PC-9 (cell line): ENCODE measurements at regions not wholly inside any gene's neighbourhood (a gene's known extent, or its start where the extent isn't known, plus 50 kb on each side); places are given as distances from the start of the nearest gene placed in this dataset.

Experiments used
- BruUV-seq: library from RNA; stranded (reverse); fragments of 400-500 nt; replicated peaks from 2 replicates; lab custom pipeline; 2021; lab: Mats Ljungman, UMichigan
- CTCF ChIA-PET: fragments of 300-600 bp; sonication (Branson Sonifier 250); formaldehyde crosslinking; loops from one replicate; lab custom pipeline; 2022; ENCODE audit warnings: antibody characterized with exemption; lab: Charles Lee
- POLR2A ChIA-PET: fragments of 300-600 bp; sonication (Branson Sonifier 250); formaldehyde crosslinking; loops from one replicate; lab custom pipeline; 2022; ENCODE audit warnings: antibody characterized with exemption; ENCODE audit not compliant: unreplicated experiment; lab: Charles Lee
- DNase-seq, 2 experiments: peaks; one replicate each; pipeline versions ENCODE4 v3.0.0 to v3.0.0-alpha.2; 2015 to 2022; ENCODE audit warnings: mixed read lengths in 1 of 2
- H2AFZ ChIP-seq: fragments of 200-600 bp; sonication (generic); 2 replicates; pipeline ENCODE4 v1.8.1; 2017; ENCODE audit warnings: antibody characterized with exemption
- H3F3A ChIP-seq: fragments of 200-600 bp; sonication (generic); 2 replicates; pipeline ENCODE4 v1.8.1; 2017; ENCODE audit warnings: antibody characterized with exemption, mild to moderate bottlenecking, low read depth; ENCODE audit not compliant: insufficient read depth
- H3K27ac ChIP-seq: fragments of 200-600 bp; sonication (generic); 2 replicates; pipeline ENCODE4 v1.6.1; 2016; ENCODE audit warnings: mixed run types
- H3K27me3 ChIP-seq: fragments of 200-600 bp; sonication (generic); 2 replicates; pipeline ENCODE4 v1.6.1; 2016; ENCODE audit warnings: low read depth, mixed run types; ENCODE audit not compliant: insufficient read depth
- H3K36me3 ChIP-seq: fragments of 200-600 bp; sonication (generic); 2 replicates; pipeline ENCODE4 v1.6.1; 2016; ENCODE audit warnings: low read depth, mixed run types
- H3K4me1 ChIP-seq: fragments of 200-600 bp; sonication (generic); replicated peaks from 2 replicates; pipeline ENCODE4 v1.6.1; 2016; ENCODE audit warnings: mixed run types; ENCODE audit not compliant: insufficient read depth
- H3K4me2 ChIP-seq: fragments of 200-600 bp; sonication (generic); 2 replicates; pipeline ENCODE4 v1.6.1; 2017; ENCODE audit warnings: mixed run types
- H3K4me3 ChIP-seq: fragments of 200-600 bp; sonication (generic); 2 replicates; pipeline ENCODE4 v1.6.1; 2016; ENCODE audit warnings: mixed run types
- H3K79me2 ChIP-seq: fragments of 200-600 bp; sonication (generic); 2 replicates; pipeline ENCODE4 v1.6.1; 2017; ENCODE audit warnings: low read depth, mixed run types
- H3K9me2 ChIP-seq: fragments of 200-600 bp; sonication (generic); 2 replicates; pipeline ENCODE4 v1.8.1; 2017; ENCODE audit warnings: mild to moderate bottlenecking; ENCODE audit not compliant: insufficient read depth
- H3K9me3 ChIP-seq: fragments of 200-600 bp; sonication (generic); 2 replicates; pipeline ENCODE4 v1.8.1; 2016; ENCODE audit warnings: low read depth; ENCODE audit not compliant: insufficient read depth
- H4K20me1 ChIP-seq: fragments of 200-600 bp; sonication (generic); 2 replicates; pipeline ENCODE4 v1.8.1; 2017; ENCODE audit not compliant: insufficient read depth
- CTCF ChIP-seq: fragments of 200-600 bp; sonication (generic); conservative IDR thresholded peaks from 2 replicates; pipeline ENCODE4 v1.6.1; 2017; ENCODE audit warnings: mixed run types, antibody characterized with exemption, mild to moderate bottlenecking, moderate library complexity
- EZH2 ChIP-seq: fragments of 200-600 bp; sonication (generic); IDR thresholded peaks from 2 replicates; pipeline ENCODE4 v1.8.0; 2017; ENCODE audit warnings: antibody characterized with exemption, low read depth
- intact Hi-C: fragments of 100-400 bp; cut with micrococcal nuclease; formaldehyde crosslinking; loops from one replicate; pipeline ENCODE4 v1.10.0; 2022; ENCODE audit not compliant: unreplicated experiment

GRCh38 chr5:136518814-136519213, 153.5 kb upstream of the TRPC7 start:
- POLR2A ChIA-PET = no interaction called here

GRCh38 chr5:136518174-136518573, 152.8 kb upstream of the TRPC7 start:
- no TSS peak for BruUV-seq
- Histone ChIP-seq H3K27ac (no peak overlapping the region), H3K4me2 (no peak overlapping the region), H3K79me2 (no peaks in the 10 kb centered on the region), H2AFZ (no peak overlapping the region), H3K27me3 (no peaks in the 10 kb centered on the region), H3K9me2 (no peaks in the 10 kb centered on the region), H4K20me1 (no peaks in the 10 kb centered on the region), H3K4me1 (no peaks in the 10 kb centered on the region), H3F3A (no peaks in the 10 kb centered on the region), H3K4me3 (no peak overlapping the region), H3K9me3 (no peaks in the 10 kb centered on the region), H3K36me3 (no peaks in the 10 kb centered on the region)
- TF ChIP-seq EZH2 (no peak), CTCF (no peak)
- intact Hi-C loops = no loop called here
- DNase-seq = no peak
- ChIA-PET POLR2A (no interaction called here), CTCF (no interaction called here)

More at GRCh38 chr5:136518814-136519213, 153.5 kb upstream of the TRPC7 start:
- H3K36me3 ChIP-seq = no peaks in the 10 kb centered on the region
- no peaks in the 10 kb centered on the region for H4K20me1 ChIP-seq
- H3K27me3 ChIP-seq = no peaks in the 10 kb centered on the region
- H3F3A ChIP-seq = no peaks in the 10 kb centered on the region
- no TSS peak for BruUV-seq
- H3K9me3 ChIP-seq = no peaks in the 10 kb centered on the region
- H2AFZ ChIP-seq = no peak overlapping the region
- TF ChIP-seq EZH2 (no peak), CTCF (no peak)
- no peak for DNase-seq
- no peak overlapping the region for H3K4me2 ChIP-seq
- no peaks in the 10 kb centered on the region for H3K79me2 ChIP-seq
- intact Hi-C loops = no loop called here
- no peak overlapping the region for H3K4me3 ChIP-seq
- CTCF ChIA-PET = no interaction called here
- no peaks in the 10 kb centered on the region for H3K4me1 ChIP-seq
- H3K27ac ChIP-seq = no peak overlapping the region
- H3K9me2 ChIP-seq = no peaks in the 10 kb centered on the region

- no peaks in the 10 kb centered on the region for H3K79me2 ChIP-seq
- H3F3A ChIP-seq = no peaks in the 10 kb centered on the region
- H3K4me1 ChIP-seq = no peaks in the 10 kb centered on the region
- no peak for TF ChIP-seq CTCF
- no peak for TF ChIP-seq EZH2
- H3K9me2 ChIP-seq = no peaks in the 10 kb centered on the region
- no peak overlapping the region for H2AFZ ChIP-seq
- no peaks in the 10 kb centered on the region for H3K27me3 ChIP-seq
- H3K27ac ChIP-seq = no peak overlapping the region
- no peak for DNase-seq
- intact Hi-C loops = no loop called here
- ChIA-PET CTCF (no interaction called here), POLR2A (interaction anchor here (0.7 kb wide), 1 partner anchor 786 kb away, joined by 12 read pairs; no protein-coding TSS in a partner anchor)
- BruUV-seq = no TSS peak
- no peaks in the 10 kb centered on the region for H4K20me1 ChIP-seq
- no peaks in the 10 kb centered on the region for H3K36me3 ChIP-seq
- no peak overlapping the region for H3K4me3 ChIP-seq
- no peak overlapping the region for H3K4me2 ChIP-seq
- H3K9me3 ChIP-seq = no peaks in the 10 kb centered on the region
These were observed 152.4 kb upstream of the TRPC7 start for GRCh38 chr5:136517755-136518154.
